GM12892 (cell line): ENCODE measurements at regions not wholly inside any gene's neighbourhood (a gene's known extent, or its start where the extent isn't known, plus 50 kb on each side); places are given as distances from the start of the nearest gene placed in this dataset.

Experiments
- POLR2A ChIP-seq: IDR thresholded peaks from 2 replicates; pipeline ENCODE4 v1.6.1; 2011; ENCODE audit warnings: low read depth, low read length, control low read depth
- POLR2AphosphoS5 ChIP-seq: IDR thresholded peaks from 2 replicates; pipeline ENCODE4 v1.6.1; 2011; ENCODE audit warnings: low read depth, low read length, control low read depth

DNA sequence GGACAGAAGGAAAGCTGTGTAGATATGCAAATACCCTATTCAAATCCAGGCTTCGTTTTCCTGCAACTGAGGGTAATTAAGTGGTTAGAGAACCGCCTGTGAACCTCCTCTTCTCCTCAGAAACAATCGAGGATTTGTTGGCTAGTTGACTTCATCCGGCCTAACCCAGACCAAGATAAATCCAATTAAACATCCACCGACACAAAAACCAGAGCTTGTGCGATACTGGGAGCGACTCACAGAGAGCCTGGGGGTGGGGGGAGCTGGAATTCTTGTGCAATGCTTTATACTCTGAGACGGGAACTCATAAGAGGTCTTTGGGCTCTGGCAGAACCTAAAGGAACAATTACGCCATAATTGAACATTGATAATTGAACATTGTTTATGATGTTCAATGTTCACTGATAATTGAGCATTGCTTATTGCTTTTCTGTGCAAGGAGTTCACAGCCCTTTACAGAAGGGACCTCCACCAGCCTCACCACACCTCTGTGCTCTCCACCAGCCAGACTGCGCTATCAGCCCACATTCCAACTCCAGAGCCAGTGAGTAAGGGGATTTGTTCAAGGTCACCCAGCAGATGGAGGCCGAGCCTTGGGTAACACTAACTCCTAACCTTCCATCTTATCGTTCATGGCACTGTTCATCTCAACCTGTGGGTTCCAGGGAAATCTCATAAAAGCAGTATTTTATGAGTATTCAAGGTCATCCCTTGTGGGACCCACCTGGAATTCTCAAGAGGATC is 429.6 kb upstream of the JARID2 start:
- no peak for TF ChIP-seq POLR2AphosphoS5
- no peak for TF ChIP-seq POLR2A
